Endothelial cell of umbilical vein (primary cell): ENCODE measurements at regions not wholly inside any gene's neighbourhood (a gene's known extent, or its start where the extent isn't known, plus 50 kb on each side); places are given as distances from the start of the nearest gene placed in this dataset.

Source experiments
- BruUV-seq: library from RNA; stranded (reverse); fragments of 400-500 nt; replicated peaks from 2 replicates; lab custom pipeline; 2021; lab: Mats Ljungman, UMichigan
- CTCF ChIA-PET: fragments of 300-600, 350-600 bp; sonication (Branson Sonifier 250); formaldehyde crosslinking; loops from one replicate; lab custom pipeline; 2021; ENCODE audit warnings: antibody characterized with exemption, inconsistent platforms; lab: Charles Lee
- POLR2A ChIA-PET: fragments of 300-600, 350-600 bp; sonication (Branson Sonifier 250); formaldehyde crosslinking; loops from one replicate; lab custom pipeline; 2021; ENCODE audit warnings: antibody characterized with exemption, inconsistent platforms; lab: Charles Lee
- DNase-seq: peaks from one replicate; pipeline ENCODE4 v3.0.0-alpha.2; 2011; ENCODE audit warnings: low read depth, low spot score
- FAIRE-seq: peaks from 2 replicates; lab custom pipeline; 2011; peaks lifted over from hg19 to GRCh38; lab: Jason Lieb, UNC
- H2AFZ ChIP-seq: 2 replicates; pipeline ENCODE4 v1.6.0; 2012; ENCODE audit warnings: low read depth, low read length, control low read depth, inconsistent platforms
- H3K27ac ChIP-seq: 2 replicates; pipeline ENCODE4 v1.5.1; 2011; ENCODE audit warnings: low read depth, mild to moderate bottlenecking, control low read depth, low read length, moderate library complexity; ENCODE audit not compliant: insufficient read depth
- H3K27me3 ChIP-seq, 2 experiments: 2 replicates each; pipeline versions ENCODE4 v1.6.0 to v1.6.1; 2011; ENCODE audit warnings: low read length in 2 of 2, mixed read lengths in 1 of 2; ENCODE audit not compliant: control insufficient read depth in 2 of 2, insufficient read depth in 2 of 2
- H3K36me3 ChIP-seq, 2 experiments: 2 replicates in 1 of 2; 3 replicates in 1 of 2; pipeline ENCODE4 v1.5.1; 2011; ENCODE audit warnings: low read length in 2 of 2, mild to moderate bottlenecking in 1 of 2, moderate library complexity in 1 of 2; ENCODE audit not compliant: control insufficient read depth in 2 of 2, insufficient read depth in 2 of 2; ENCODE audit errors: extremely low read depth in 1 of 2
- H3K4me1 ChIP-seq: 3 replicates; pipeline ENCODE4 v1.5.1; 2011; ENCODE audit warnings: mild to moderate bottlenecking, low read length; ENCODE audit not compliant: control insufficient read depth, insufficient read depth; ENCODE audit errors: extremely low read depth
- H3K4me2 ChIP-seq: 2 replicates; pipeline ENCODE4 v1.6.1; 2011; ENCODE audit warnings: low read length, control low read depth, mixed read lengths; ENCODE audit not compliant: insufficient read depth
- H3K4me3 ChIP-seq, 3 experiments: fragments of 200-600 bp in 1 of 3; sonication (generic), shearing (Covaris generic) in 1 of 3; replicated peaks in 1 of 3; 2 replicates each; pipeline ENCODE4 v1.5.1; 2011 to 2016; ENCODE audit warnings: control low read depth in 3 of 3, low read length in 3 of 3, mild to moderate bottlenecking in 2 of 3, inconsistent platforms in 1 of 3, low read depth in 1 of 3, moderate library complexity in 1 of 3; ENCODE audit not compliant: insufficient read depth in 1 of 3
- H3K79me2 ChIP-seq: 2 replicates; pipeline ENCODE4 v1.6.0; 2012; ENCODE audit warnings: low read length, inconsistent platforms; ENCODE audit not compliant: control insufficient read depth, insufficient read depth
- H3K9ac ChIP-seq: replicated peaks from 2 replicates; pipeline ENCODE3; 2011; ENCODE audit warnings: low read length, control low read depth; ENCODE audit not compliant: insufficient read depth; ENCODE audit errors: extremely low read depth
- H3K9me1 ChIP-seq: replicated peaks from 3 replicates; pipeline ENCODE4 v1.6.0; 2011; ENCODE audit warnings: mild to moderate bottlenecking, low read length; ENCODE audit not compliant: control insufficient read depth, insufficient read depth; ENCODE audit errors: extremely low read depth
- H3K9me3 ChIP-seq: replicated peaks from 2 replicates; pipeline ENCODE4 v1.5.1; 2012; ENCODE audit warnings: low read length, inconsistent platforms; ENCODE audit not compliant: control insufficient read depth, insufficient read depth
- H4K20me1 ChIP-seq: replicated peaks from 2 replicates; pipeline ENCODE3; 2011; ENCODE audit warnings: mild to moderate bottlenecking, low read length; ENCODE audit not compliant: control insufficient read depth, insufficient read depth; ENCODE audit errors: extremely low read depth
- EZH2 ChIP-seq: IDR thresholded peaks from 2 replicates; pipeline ENCODE4 v1.6.1; 2012; ENCODE audit warnings: borderline replicate concordance, low read depth, mild to moderate bottlenecking, moderate library complexity, low read length, inconsistent platforms; ENCODE audit not compliant: severe bottlenecking
- FOS ChIP-seq: IDR thresholded peaks from 2 replicates; pipeline ENCODE4 v1.6.1; 2011; ENCODE audit warnings: mild to moderate bottlenecking, low read length, moderate library complexity, borderline replicate concordance; ENCODE audit not compliant: insufficient read depth
- GATA2 ChIP-seq: IDR thresholded peaks from 2 replicates; pipeline ENCODE4 v1.7.0; 2011; ENCODE audit warnings: low read depth, mild to moderate bottlenecking, moderate library complexity, mixed read lengths, low read length; ENCODE audit not compliant: insufficient read length, insufficient read depth
- JUN ChIP-seq: IDR thresholded peaks from 2 replicates; pipeline ENCODE4 v1.6.1; 2011; ENCODE audit warnings: borderline replicate concordance, low read depth; ENCODE audit not compliant: insufficient read length, insufficient read depth
- MYC ChIP-seq: IDR thresholded peaks from one replicate; pipeline ENCODE4 v1.6.1; 2011; ENCODE audit warnings: mild to moderate bottlenecking, low read depth, low read length
- POLR2A ChIP-seq: IDR thresholded peaks from 2 replicates; pipeline ENCODE4 v1.6.1; 2012; ENCODE audit warnings: low read depth, mild to moderate bottlenecking, control low read depth, low read length
- POLR2AphosphoS5 ChIP-seq: IDR thresholded peaks from 2 replicates; pipeline ENCODE4 v1.6.1; 2012; ENCODE audit warnings: low read depth, mild to moderate bottlenecking, control low read depth, low read length, moderate library complexity; ENCODE audit not compliant: insufficient read depth
- dilution Hi-C: fragments of 300-500 bp; cut with MboI; formaldehyde crosslinking; loops from one replicate; pipeline ENCODE4 v1.15.0; 2019; ENCODE audit warnings: low sequenced_read_pairs; ENCODE audit not compliant: extremely low pct_ligation_motif_present
- intact Hi-C: fragments of 100-400 bp; cut with micrococcal nuclease; formaldehyde crosslinking; loops from one replicate; pipeline ENCODE4 v1.10.0; 2022
- TF ChIP-seq, protein P1 (sequence below): IDR thresholded peaks from 2 replicates; pipeline ENCODE4 v1.6.1; 2011; ENCODE audit not compliant: insufficient read depth, insufficient read length
- TF ChIP-seq, protein P2 (sequence below), 2 donors: IDR thresholded peaks; 1 replicate in 1 of 2; 2 replicates in 1 of 2; pipeline ENCODE4 v1.5.1; 2011; ENCODE audit warnings: low read length in 2 of 2, mild to moderate bottlenecking in 2 of 2, moderate library complexity in 2 of 2, control low read depth in 1 of 2, inconsistent platforms in 1 of 2, low read depth in 1 of 2; ENCODE audit not compliant: insufficient read depth in 1 of 2; ENCODE audit errors: extremely low read depth in 1 of 2

DNA sequence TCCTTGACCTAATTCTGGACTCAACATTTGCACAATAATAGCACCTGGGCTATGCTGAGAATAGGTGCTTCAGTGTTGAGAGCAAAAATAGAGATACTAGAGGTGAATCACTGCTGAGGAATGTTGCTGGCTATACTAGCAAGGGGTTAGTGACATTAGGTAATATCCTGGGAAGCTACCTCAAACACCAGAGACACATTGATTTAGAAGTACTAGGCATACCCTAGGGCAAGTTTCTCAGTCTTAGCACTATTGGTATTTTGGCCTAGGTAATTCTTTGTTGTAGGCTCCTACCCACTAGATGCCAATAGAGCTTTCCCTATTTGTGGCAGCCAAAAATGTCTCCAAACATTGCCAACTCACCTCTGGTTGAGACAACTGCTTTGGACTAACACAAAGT lies 484.0 kb upstream of the MBL2 start:
- Histone ChIP-seq H3K4me3 (no peak overlapping the region), H2AFZ (no peak overlapping the region), H3K27me3 (no peaks in the 10 kb centered on the region), H3K9me3 (no peaks in the 10 kb centered on the region), H4K20me1 (no peaks in the 10 kb centered on the region), H3K27ac (no peak overlapping the region), H3K9ac (no peak overlapping the region), H3K36me3 (no peaks in the 10 kb centered on the region), H3K4me1 (no peaks in the 10 kb centered on the region), H3K4me2 (no peak overlapping the region), H3K79me2 (no peaks in the 10 kb centered on the region), H3K9me1 (no peaks in the 10 kb centered on the region)
- dilution Hi-C loops (no loop called here), intact Hi-C loops (no loop called here)
- DNase-seq (no peak), FAIRE-seq (no peak)
- no TSS peak for BruUV-seq
- TF ChIP-seq, protein P1, sequence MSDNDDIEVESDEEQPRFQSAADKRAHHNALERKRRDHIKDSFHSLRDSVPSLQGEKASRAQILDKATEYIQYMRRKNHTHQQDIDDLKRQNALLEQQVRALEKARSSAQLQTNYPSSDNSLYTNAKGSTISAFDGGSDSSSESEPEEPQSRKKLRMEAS, result no peak
- TF ChIP-seq JUN, result no peak
- TF ChIP-seq GATA2, result no peak
- no peak for TF ChIP-seq POLR2A
- no peak for TF ChIP-seq FOS
- TF ChIP-seq POLR2AphosphoS5, result no peak
- TF ChIP-seq EZH2, result no peak
- TF ChIP-seq, protein P2, sequence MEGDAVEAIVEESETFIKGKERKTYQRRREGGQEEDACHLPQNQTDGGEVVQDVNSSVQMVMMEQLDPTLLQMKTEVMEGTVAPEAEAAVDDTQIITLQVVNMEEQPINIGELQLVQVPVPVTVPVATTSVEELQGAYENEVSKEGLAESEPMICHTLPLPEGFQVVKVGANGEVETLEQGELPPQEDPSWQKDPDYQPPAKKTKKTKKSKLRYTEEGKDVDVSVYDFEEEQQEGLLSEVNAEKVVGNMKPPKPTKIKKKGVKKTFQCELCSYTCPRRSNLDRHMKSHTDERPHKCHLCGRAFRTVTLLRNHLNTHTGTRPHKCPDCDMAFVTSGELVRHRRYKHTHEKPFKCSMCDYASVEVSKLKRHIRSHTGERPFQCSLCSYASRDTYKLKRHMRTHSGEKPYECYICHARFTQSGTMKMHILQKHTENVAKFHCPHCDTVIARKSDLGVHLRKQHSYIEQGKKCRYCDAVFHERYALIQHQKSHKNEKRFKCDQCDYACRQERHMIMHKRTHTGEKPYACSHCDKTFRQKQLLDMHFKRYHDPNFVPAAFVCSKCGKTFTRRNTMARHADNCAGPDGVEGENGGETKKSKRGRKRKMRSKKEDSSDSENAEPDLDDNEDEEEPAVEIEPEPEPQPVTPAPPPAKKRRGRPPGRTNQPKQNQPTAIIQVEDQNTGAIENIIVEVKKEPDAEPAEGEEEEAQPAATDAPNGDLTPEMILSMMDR (IDR thresholded peaks at IDR 0.05; ENCODE audit: extremely low read depth in 1 of 2, insufficient read depth in 1 of 2, low read depth in 1 of 2, low read length in 2 of 2), result no peak
- no peak for TF ChIP-seq MYC
- POLR2A ChIA-PET, result no interaction called here
- CTCF ChIA-PET, result interaction anchor here (1.2 kb wide), 1 partner anchor 305 kb away, joined by 4 read pairs; no protein-coding TSS in a partner anchor
